K562 (cell line): ENCODE measurements at regions not wholly inside any gene's neighbourhood (a gene's known extent, or its start where the extent isn't known, plus 50 kb on each side); places are given as distances from the start of the nearest gene placed in this dataset.

Experiments
- ATAC-seq: fragments of 200-7000 bp; cut with Tn5 transposase; 3 replicates; pipeline ENCODE4 v1.9.1; 2020; ENCODE audit warnings: moderate library complexity
- BruUV-seq: library from RNA; stranded (reverse); fragments of 400-500 nt; replicated peaks from 2 replicates; lab custom pipeline; 2021; lab: Mats Ljungman, UMichigan
- CTCF ChIA-PET: fragments of 300-600 bp; formaldehyde crosslinking; extraction: SDS; loops from one replicate; lab custom pipeline; 2021; ENCODE audit warnings: low intra/inter-chr PET ratio; lab: Yijun Ruan, JAX
- POLR2A ChIA-PET: fragments of 300-600, 350-650 bp; sonication (Branson Sonifier 250); formaldehyde crosslinking; extraction: SDS; loops from one replicate; lab custom pipeline; 2021; ENCODE audit warnings: antibody characterized with exemption, inconsistent platforms; lab: Yijun Ruan, JAX
- DNase-seq, 4 experiments: peaks; one replicate each; pipeline versions ENCODE4 v3.0.0 to v3.0.0-alpha.2; 2011 to 2018; ENCODE audit warnings: low spot score in 3 of 4, mixed read lengths in 3 of 4; ENCODE audit errors: extremely low read depth in 1 of 4
- FAIRE-seq: peaks from 2 replicates; lab custom pipeline; 2011; peaks lifted over from hg19 to GRCh38; lab: Jason Lieb, UNC
- H2AFZ ChIP-seq: 2 replicates; pipeline ENCODE4 v1.6.0; 2011; ENCODE audit warnings: low read depth, low read length, control low read depth, inconsistent platforms
- H3K27ac ChIP-seq: fragments of 200-600 bp; 3 replicates; pipeline ENCODE4 v1.8.0; 2011; ENCODE audit warnings: low read depth, mild to moderate bottlenecking, control low read depth, inconsistent platforms, low read length, moderate library complexity, mixed read lengths; ENCODE audit errors: extremely low read depth
- H3K27me3 ChIP-seq, 2 experiments: fragments of 300-600 bp in 1 of 2; 2 replicates in 1 of 2; 3 replicates in 1 of 2; pipeline versions ENCODE4 v1.6.0 to v1.8.0; 2011; ENCODE audit warnings: inconsistent platforms in 2 of 2, low read length in 2 of 2, mild to moderate bottlenecking in 1 of 2, mixed read lengths in 1 of 2, moderate library complexity in 1 of 2; ENCODE audit not compliant: control insufficient read depth in 2 of 2, insufficient read depth in 2 of 2
- H3K36me3 ChIP-seq: fragments of 300-600 bp; 3 replicates; pipeline ENCODE4 v1.8.0; 2011; ENCODE audit warnings: mild to moderate bottlenecking, low read length, inconsistent platforms; ENCODE audit not compliant: control insufficient read depth, insufficient read depth
- H3K4me1 ChIP-seq, 2 experiments: fragments of 200-600 bp in 1 of 2; replicated peaks in 1 of 2; 2 replicates in 1 of 2; 3 replicates in 1 of 2; pipeline versions ENCODE4 v1.5.1 to v1.8.0; 2011; ENCODE audit warnings: inconsistent platforms in 2 of 2, low read length in 2 of 2, mild to moderate bottlenecking in 1 of 2, mixed read lengths in 1 of 2, moderate library complexity in 1 of 2; ENCODE audit not compliant: control insufficient read depth in 2 of 2, insufficient read depth in 2 of 2
- H3K4me2 ChIP-seq: 2 replicates; pipeline ENCODE4 v1.6.1; 2011; ENCODE audit warnings: low read length, control low read depth, inconsistent platforms, mixed read lengths; ENCODE audit not compliant: insufficient read depth
- H3K4me3 ChIP-seq: fragments of 200-600 bp; sonication (generic), shearing (Covaris generic); 2 replicates; pipeline ENCODE4 v1.5.1; 2016; ENCODE audit warnings: control low read depth, inconsistent platforms
- H3K79me2 ChIP-seq: fragments of 200-600 bp; 3 replicates; pipeline ENCODE4 v1.8.0; 2011; ENCODE audit warnings: low read length, inconsistent platforms; ENCODE audit not compliant: control insufficient read depth, insufficient read depth
- H3K9ac ChIP-seq, 2 experiments: 2 replicates each; pipeline versions ENCODE4 v1.6.0 to v1.6.1; 2011; ENCODE audit warnings: low read depth in 2 of 2, low read length in 2 of 2, control low read depth in 1 of 2, inconsistent platforms in 1 of 2, mild to moderate bottlenecking in 1 of 2, mixed read lengths in 1 of 2; ENCODE audit not compliant: insufficient read depth in 1 of 2
- H3K9me1 ChIP-seq: one replicate; pipeline ENCODE4 v1.6.0; 2011; ENCODE audit warnings: inconsistent platforms, mild to moderate bottlenecking, low read length, moderate library complexity; ENCODE audit not compliant: control insufficient read depth, insufficient read depth
- H3K9me3 ChIP-seq: replicated peaks from 2 replicates; pipeline ENCODE4 v1.5.1; 2011; ENCODE audit warnings: low read depth, low read length, inconsistent platforms; ENCODE audit not compliant: control insufficient read depth, insufficient read depth
- H4K20me1 ChIP-seq: replicated peaks from 2 replicates; pipeline ENCODE4 v1.6.1; 2011; ENCODE audit warnings: low read length, inconsistent platforms, mixed read lengths; ENCODE audit not compliant: control insufficient read depth, insufficient read depth
- ATF3 ChIP-seq, 2 experiments: fragments of 450-650 bp in 1 of 2; sonication (generic) in 1 of 2; formaldehyde crosslinking in 1 of 2; IDR thresholded peaks in 1 of 2; conservative IDR thresholded peaks in 1 of 2; 2 replicates each; pipeline versions ENCODE4 v1.6.1 to v1.8.1; 2016 to 2023; ENCODE audit warnings: mild to moderate bottlenecking in 2 of 2, moderate library complexity in 2 of 2, inconsistent platforms in 1 of 2, missing genetic modification reagents in 1 of 2
- E2F3 ChIP-seq: fragments of 250-450 bp; sonication (Bioruptor Pico); IDR thresholded peaks from 2 replicates; pipeline ENCODE4 v1.4.0; 2020; ENCODE audit warnings: mild to moderate bottlenecking
- GABPB2 ChIP-seq: fragments of 250-450 bp; sonication (Bioruptor Pico); conservative IDR thresholded peaks from 2 replicates; pipeline ENCODE4 v1.5.1; 2021; ENCODE audit warnings: mild to moderate bottlenecking
- KLF16 ChIP-seq: IDR thresholded peaks from 2 replicates; pipeline ENCODE4 v1.6.1; 2016; ENCODE audit warnings: antibody characterized with exemption
- MBD2 ChIP-seq: sonication (generic); IDR thresholded peaks from 2 replicates; pipeline ENCODE4 v1.6.1; 2016; ENCODE audit warnings: low read depth, borderline replicate concordance
- MECOM ChIP-seq: fragments of 250-450 bp; sonication (Bioruptor Pico); IDR thresholded peaks from 2 replicates; pipeline ENCODE4 v1.8.0; 2022; ENCODE audit warnings: inconsistent platforms
- NFE2L1 ChIP-seq: fragments of 450-650 bp; IDR thresholded peaks from 2 replicates; pipeline ENCODE4 v1.6.1; 2016; ENCODE audit warnings: missing genetic modification characterization, low read depth, mild to moderate bottlenecking, missing compliant biosample characterization, moderate library complexity, borderline replicate concordance
- SUPT5H ChIP-seq: fragments of 450-650 bp; IDR thresholded peaks from 2 replicates; pipeline ENCODE4 v1.6.1; 2016
- TFE3 ChIP-seq: fragments of 450-650 bp; formaldehyde crosslinking; IDR thresholded peaks from 2 replicates; pipeline ENCODE4 v1.4.0; 2020; ENCODE audit warnings: mild to moderate bottlenecking, mixed read lengths
- ZKSCAN8 ChIP-seq: fragments of 200-800 bp; sonication (Bioruptor generic); IDR thresholded peaks from 2 replicates; pipeline ENCODE4 v1.6.1; 2016; ENCODE audit warnings: missing genetic modification characterization, missing compliant biosample characterization
- WGBS: fragments of 100-300 bp; shearing (Covaris generic); methylation state at CpG from one replicate; pipeline ENCODE4 v1.1.6; 2016; ENCODE audit warnings: low coverage, mixed read lengths; ENCODE audit not compliant: insufficient coverage; ENCODE audit errors: missing lambda C conversion rate; 5-methylcytosine and 5-hydroxymethylcytosine counted together
- in situ Hi-C: fragments of 300-500 bp; cut with MboI; formaldehyde crosslinking; loops from 4 replicates; pipeline ENCODE4 v1.15.0; 2018; ENCODE audit warnings: inconsistent platforms, mixed read lengths
- intact Hi-C: fragments of 100-400 bp; cut with micrococcal nuclease; formaldehyde crosslinking; loops from 2 replicates; pipeline ENCODE4 v1.14.2; 2022
- TF ChIP-seq, protein P1 (sequence below): fragments of 450-650 bp; formaldehyde crosslinking; IDR thresholded peaks from 2 replicates; pipeline ENCODE4 v1.4.0; 2022; ENCODE audit warnings: missing genetic modification characterization
- TF ChIP-seq, protein P2 (sequence below), 3 experiments: fragments of 200-800 bp in 1 of 3; sonication (Bioruptor generic) in 1 of 3; sonication (generic) in 1 of 3; formaldehyde crosslinking in 1 of 3; IDR thresholded peaks; 2 replicates each; pipeline versions ENCODE4 v1.6.1 to v1.8.0; 2016 to 2022; ENCODE audit warnings: mild to moderate bottlenecking in 2 of 3, missing compliant biosample characterization in 2 of 3, missing genetic modification characterization in 2 of 3, missing genetic modification reagents in 1 of 3

DNA sequence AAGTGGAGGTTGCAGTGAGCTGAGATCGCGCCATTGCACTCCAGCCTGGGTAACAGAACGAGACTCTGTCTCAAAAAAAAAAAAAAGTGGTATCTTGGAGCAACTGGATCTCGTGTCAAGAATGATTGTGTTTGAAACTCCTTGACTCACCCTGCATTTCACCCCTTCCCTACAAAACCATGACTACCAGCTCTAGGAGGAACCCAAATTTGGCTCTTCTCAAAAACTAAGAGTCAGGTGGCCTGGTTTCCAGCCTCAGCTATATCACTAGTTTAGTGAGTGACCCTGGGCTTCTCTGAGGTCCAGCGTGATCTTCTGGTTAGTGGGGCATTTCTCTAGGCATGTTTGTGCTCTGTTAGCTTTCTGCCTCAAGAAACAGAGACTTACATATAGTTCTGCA is 222.1 kb downstream of the FAM43A start:
- WGBS = 0% methylated on average over 3 of the region's 5 CpGs
- ATAC-seq (no peak), DNase-seq (no peak), FAIRE-seq (no peak)
- Histone ChIP-seq H3K9me1 (no peaks in the 10 kb centered on the region), H4K20me1 (no peaks in the 10 kb centered on the region), H3K27ac (no peak overlapping the region), H3K4me2 (no peak overlapping the region), H3K36me3 (no peaks in the 10 kb centered on the region), H3K4me3 (no peak overlapping the region), H3K79me2 (no peaks in the 10 kb centered on the region), H3K9me3 (no peaks in the 10 kb centered on the region), H3K9ac (no peak overlapping the region), H3K4me1 (no peaks in the 10 kb centered on the region), H3K27me3 (peaks cover 4 to 34% of the 10 kb centered on the region in 2 experiments; a peak in 3 of 5 replicates), H2AFZ (no peak overlapping the region)
- BruUV-seq = no TSS peak
- intact Hi-C loops = no loop called here
- ChIA-PET POLR2A (interaction anchor here (1.2 kb wide), 1 partner anchor 9 kb away, joined by 3 read pairs; no protein-coding TSS in a partner anchor), CTCF (no interaction called here)
- TF ChIP-seq NFE2L1 (no peak), ATF3 (IDR thresholded peaks at IDR 0.05) (no peak), ATF3 (CRISPR knock-in tag; conservative IDR thresholded peaks at IDR 0.05) (no peak), SUPT5H (no peak), ZKSCAN8 (no peak)
- in situ Hi-C loops = no loop called here

DNA sequence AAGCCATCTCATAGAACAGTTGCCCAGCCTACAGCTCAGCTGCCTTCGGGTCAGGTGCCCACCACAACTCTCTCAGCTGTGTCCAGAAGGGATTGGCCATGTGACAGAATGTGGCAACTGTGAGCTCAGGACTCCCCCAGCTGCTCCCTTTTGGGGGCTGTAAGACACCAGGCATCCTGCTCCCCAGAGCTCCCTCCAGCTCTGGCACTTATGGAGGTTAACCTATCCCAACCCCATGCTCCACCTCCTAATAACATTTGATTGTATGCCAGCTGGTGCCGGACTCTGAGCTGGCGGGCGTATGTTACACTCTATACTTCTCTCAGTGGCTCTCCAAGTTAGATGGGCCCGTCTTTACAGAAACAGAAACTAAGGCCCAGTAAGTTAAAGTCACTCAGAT is 222.8 kb downstream of the FAM43A start:
- in situ Hi-C loops (no loop called here), intact Hi-C loops (no loop called here)
- no peak for FAIRE-seq
- no peak for TF ChIP-seq E2F3 (CRISPR knock-in tag)
- TF ChIP-seq, protein P1, sequence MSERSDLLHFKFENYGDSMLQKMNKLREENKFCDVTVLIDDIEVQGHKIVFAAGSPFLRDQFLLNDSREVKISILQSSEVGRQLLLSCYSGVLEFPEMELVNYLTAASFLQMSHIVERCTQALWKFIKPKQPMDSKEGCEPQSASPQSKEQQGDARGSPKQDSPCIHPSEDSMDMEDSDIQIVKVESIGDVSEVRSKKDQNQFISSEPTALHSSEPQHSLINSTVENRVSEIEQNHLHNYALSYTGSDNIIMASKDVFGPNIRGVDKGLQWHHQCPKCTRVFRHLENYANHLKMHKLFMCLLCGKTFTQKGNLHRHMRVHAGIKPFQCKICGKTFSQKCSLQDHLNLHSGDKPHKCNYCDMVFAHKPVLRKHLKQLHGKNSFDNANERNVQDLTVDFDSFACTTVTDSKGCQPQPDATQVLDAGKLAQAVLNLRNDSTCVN = no peak
- TF ChIP-seq MECOM (CRISPR knock-in tag) = no peak
- no peak for TF ChIP-seq KLF16
- no peak for TF ChIP-seq TFE3 (CRISPR knock-in tag)
- no peak for TF ChIP-seq MBD2
- TF ChIP-seq, protein P2, sequence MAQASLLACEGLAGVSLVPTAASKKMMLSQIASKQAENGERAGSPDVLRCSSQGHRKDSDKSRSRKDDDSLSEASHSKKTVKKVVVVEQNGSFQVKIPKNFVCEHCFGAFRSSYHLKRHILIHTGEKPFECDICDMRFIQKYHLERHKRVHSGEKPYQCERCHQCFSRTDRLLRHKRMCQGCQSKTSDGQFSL (CRISPR knock-in tag; IDR thresholded peaks at IDR 0.05) = no peak
- TF ChIP-seq, protein P2 (tag; IDR thresholded peaks at IDR 0.05) = no peak
- TF ChIP-seq GABPB2 = no peak

More for the DNA sequence above, 222.8 kb downstream of the FAM43A start:
- H4K20me1 ChIP-seq = no peaks in the 10 kb centered on the region
- BruUV-seq = no TSS peak
- H3K79me2 ChIP-seq = no peaks in the 10 kb centered on the region
- no peak for ATAC-seq
- 4% methylated on average over 5 of the region's 5 CpGs for WGBS
- no peaks in the 10 kb centered on the region for H3K9me1 ChIP-seq
- CTCF ChIA-PET = no interaction called here
- peaks cover 4 to 39% of the 10 kb centered on the region in 2 experiments; a peak in 3 of 5 replicates for H3K27me3 ChIP-seq
- H3K4me2 ChIP-seq = no peak overlapping the region
- H3K9ac ChIP-seq = no peak overlapping the region
- no peak overlapping the region for H3K27ac ChIP-seq
- no peak for DNase-seq
- no peaks in the 10 kb centered on the region for H3K4me1 ChIP-seq
- no peak overlapping the region for H2AFZ ChIP-seq
- H3K9me3 ChIP-seq = no peaks in the 10 kb centered on the region
- no peaks in the 10 kb centered on the region for H3K36me3 ChIP-seq
- H3K4me3 ChIP-seq = no peak overlapping the region
- POLR2A ChIA-PET = no interaction called here
